CD4-positive, alpha-beta T cell treated with Interleukin-2 at 100 ng/mL for 4 hours (primary cell): ENCODE measurements at regions not wholly inside any gene's neighbourhood (a gene's known extent, or its start where the extent isn't known, plus 50 kb on each side); places are given as distances from the start of the nearest gene placed in this dataset.

Experiments
- DNase-seq: peaks from one replicate; pipeline ENCODE4 v3.0.0-alpha.2; 2020; ENCODE audit warnings: low spot score

DNA sequence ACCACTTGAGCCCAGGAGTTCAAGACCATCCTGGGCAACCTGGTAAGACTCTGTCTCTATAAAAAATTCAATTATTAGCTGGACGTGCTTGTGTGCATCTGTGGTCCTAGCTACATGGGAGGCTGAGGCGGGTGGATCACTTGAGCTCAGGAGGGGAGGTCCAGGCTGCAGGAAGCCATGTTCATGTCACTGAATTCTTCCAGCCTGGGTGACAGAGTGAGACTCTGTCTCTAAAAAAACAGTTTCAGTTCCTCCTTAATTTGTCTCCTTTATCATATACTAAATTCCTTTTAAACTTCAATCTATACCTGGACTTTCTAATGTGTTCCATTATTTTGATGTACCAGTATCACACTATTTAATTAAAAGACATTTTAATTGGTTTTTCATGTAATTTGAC, 422.2 kb upstream of the TLE4 start:
- no peak for DNase-seq

GRCh38 chr9:79151791-79152190, 420.0 kb upstream of the TLE4 start:
- no peak for DNase-seq

- DNase-seq = no peak
These were observed 419.5 kb upstream of the TLE4 start for GRCh38 chr9:79152306-79152705.

DNA sequence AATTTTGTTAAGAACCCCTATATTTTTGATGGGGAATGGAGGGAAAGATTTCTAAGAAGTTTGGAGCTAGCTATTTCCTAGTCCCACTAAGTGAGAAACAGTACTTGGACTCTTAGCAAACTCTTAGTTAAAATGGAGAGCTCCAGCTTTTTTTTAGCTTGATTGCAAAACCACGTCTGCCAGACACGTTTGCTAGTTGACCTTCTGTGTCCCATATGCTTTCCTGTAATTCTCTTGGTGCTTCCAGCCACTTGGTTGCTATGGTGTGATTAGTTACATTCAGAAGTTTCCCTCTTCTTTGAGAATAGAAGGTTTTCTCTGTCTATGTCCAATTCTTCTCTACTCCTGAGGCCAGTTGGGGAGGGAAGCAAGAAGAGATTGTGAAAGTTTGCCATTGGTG, 417.0 kb upstream of the TLE4 start:
- DNase-seq = no peak

DNA sequence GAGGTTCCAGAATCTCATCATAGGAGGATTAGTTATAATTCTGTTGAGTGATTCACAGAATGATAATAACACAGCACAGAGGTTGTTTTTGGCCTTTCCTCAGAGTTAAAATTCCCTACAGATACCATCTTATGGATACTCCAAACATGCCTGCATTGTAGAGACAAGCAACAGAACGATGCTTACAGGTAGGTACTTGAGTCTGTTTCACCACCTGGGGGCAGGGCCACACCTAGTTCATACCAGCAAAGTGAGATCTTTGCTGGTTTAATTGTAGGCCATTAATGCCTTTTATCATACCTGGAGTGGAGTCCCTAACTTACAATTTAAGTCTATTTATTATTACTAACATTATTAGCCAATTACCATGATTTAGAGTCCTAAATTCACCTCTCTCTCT, 416.5 kb upstream of the TLE4 start:
- no peak for DNase-seq

DNA sequence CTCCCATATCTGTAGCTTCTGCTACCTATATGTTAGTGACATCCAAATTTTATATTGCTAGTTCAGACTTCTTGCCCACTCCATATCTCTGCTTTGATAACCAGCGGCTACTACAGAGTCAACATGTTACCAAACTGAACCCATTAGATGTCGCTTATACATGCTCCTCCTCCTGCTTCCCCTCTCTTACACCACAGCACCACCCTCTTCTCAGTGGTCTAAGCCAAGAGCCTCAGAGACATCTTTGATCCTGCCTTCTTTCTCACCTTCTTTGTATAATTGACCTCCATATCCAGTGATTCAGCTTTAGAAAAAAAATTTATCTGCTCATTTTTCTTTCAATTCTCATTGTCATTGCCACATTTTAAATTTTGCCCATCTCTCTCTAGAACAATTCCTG, 408.2 kb upstream of the TLE4 start:
- DNase-seq = no peak

- no peak for DNase-seq
These were observed 407.4 kb upstream of the TLE4 start for GRCh38 chr9:79164406-79164805.

DNA sequence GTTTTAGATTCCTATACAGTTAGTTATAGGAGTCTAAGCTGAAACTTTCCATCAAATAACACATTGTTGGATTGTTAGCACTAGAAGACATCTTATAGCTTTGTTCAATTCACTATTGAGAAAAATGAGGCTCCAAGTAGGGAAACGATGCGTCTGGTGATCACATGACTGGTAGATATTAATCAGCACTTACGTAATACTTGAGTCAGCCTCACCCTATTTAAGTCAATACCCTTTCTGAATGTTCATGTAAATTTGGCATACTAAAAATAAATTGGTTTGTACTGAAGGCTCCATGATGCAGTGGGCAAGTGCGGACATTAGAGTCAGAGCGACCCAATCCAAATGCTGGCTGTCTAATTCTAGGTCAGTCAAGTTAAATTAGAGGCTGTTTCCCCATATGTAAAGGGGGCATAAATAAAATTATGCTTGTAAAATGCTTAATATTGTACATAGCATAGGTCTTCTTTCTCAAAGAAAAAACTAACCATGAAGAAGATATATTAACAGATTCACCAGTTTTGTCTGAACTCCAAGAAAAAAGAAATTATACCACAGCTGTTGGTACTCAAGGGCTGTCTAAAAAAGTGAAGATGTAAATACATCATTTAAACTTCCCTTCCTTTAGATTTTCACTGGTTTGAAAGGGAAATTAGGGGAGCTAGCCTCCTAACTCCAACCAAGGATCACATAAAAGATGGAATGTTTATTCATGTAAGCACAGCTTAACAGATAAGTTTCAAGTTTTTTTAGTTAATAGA, 406.6 kb upstream of the TLE4 start:
- no peak for DNase-seq

GRCh38 chr9:79166005-79166404, 405.8 kb upstream of the TLE4 start:
- DNase-seq = no peak

GRCh38 chr9:79170643-79171042, 401.1 kb upstream of the TLE4 start:
- DNase-seq = no peak

- no peak for DNase-seq
These were observed 397.8 kb upstream of the TLE4 start for GRCh38 chr9:79173932-79174331.

DNA sequence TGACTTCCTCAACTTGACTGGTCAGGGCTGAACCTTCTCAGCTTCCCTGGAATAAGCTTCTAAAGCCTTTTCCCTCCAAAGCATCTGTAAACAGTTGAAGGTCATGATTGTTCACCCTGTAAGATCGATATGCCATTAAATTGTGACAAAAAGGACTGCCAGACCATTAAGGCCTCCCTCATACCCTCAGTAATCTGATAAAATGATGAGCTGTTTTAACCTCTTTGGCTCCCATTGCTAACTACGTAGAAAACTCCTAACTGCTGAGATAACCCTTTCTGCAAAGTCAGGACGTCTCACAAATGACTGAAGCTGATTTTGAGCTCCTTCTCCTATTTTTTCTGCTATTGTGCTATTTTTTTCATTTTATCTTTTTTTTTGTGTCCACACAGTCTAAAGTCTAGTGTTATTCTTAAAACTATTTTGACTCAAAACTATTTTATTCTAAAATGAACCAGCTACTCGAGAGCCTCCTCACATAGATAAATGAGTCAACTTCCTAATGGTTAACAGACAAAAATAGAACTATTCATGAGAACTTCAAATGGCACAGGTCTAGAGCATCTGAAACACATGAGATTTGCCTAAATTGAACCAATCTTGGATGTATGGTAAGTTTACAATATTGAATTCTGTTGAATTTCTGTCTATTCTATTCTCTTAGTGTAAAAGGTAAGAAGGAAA, 395.6 kb upstream of the TLE4 start:
- DNase-seq = no peak

- DNase-seq = no peak
These were observed 386.9 kb upstream of the TLE4 start for GRCh38 chr9:79184831-79185230.

- DNase-seq = no peak
These were observed 385.9 kb upstream of the TLE4 start for GRCh38 chr9:79185866-79186265.

- no peak for DNase-seq
These were observed 382.2 kb upstream of the TLE4 start for GRCh38 chr9:79189511-79189924.

- no peak for DNase-seq
These were observed 378.8 kb upstream of the TLE4 start for GRCh38 chr9:79193001-79193400.

DNA sequence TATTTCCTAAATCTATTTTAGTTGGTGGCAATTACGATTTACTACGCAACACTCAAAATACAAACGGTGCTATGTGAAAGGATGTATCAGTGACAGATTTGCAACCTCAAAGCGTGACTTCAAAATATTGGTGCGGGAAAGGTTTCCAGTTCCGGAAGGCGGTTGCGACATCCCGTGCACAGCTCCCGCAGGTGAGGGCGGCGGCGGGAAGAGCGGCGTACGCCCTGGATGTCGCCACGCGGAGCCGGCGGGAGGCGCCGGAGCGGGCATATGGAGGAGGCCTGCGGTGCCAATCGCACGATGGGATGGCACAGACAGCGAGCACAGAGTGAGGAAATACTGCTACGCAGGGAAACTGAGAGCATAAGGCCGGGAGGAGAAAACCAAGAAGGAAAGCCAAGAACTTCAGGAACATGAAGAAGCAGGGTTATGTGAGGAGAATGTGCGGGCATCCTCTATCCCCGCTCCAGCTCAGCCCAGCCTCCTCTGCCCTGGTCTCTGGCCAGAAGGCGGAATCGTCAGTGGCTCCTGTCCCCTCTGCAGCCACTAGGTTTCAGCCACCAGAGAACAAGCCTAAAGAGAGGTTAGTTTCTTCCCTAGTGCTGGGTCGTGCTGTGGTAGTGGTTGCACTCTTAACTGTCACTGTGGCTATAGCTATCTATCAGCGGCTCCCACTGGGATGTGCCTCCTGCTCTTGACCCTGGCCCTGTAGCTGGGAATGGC, 378.1 kb upstream of the TLE4 start:
- DNase-seq = no peak

DNA sequence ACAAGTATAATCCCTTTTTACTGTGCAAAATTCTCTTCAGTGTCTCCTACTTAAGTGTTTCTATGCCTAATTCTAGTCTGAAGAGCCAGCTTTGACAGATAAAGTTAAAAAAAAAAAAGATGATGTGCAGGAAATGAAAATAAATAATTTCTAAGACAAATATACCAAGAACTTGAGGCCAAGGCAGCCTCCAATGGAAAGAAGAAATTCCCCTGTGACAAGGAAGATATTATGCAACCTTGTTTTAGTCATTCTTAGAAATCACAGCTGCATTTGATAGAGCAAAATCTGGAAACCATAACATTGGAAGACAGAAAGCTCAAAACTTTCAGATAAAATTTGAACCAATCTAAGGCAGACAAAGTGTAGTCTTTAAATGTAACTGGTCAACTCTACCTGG, 375.9 kb upstream of the TLE4 start:
- no peak for DNase-seq

DNA sequence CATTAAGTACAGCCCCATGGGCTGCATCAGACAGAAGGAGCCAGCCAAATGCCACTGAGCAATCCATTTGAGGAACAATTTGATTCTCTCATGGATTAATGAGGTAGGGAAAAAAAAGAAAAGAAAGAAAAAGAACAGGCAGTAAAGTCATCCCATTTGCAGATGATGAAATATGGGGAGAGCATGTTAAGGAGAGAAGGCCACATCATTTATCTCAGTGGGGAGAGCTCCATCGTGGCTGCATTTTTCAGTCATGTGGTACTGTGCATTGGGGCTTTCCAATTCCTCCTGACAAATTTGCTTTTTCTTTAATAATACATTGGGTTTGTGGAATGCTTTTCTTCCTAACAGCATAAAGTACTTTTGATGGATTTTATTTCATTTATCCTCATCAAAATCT, 375.2 kb upstream of the TLE4 start:
- DNase-seq = no peak

GRCh38 chr9:79200336-79200735, 371.4 kb upstream of the TLE4 start:
- DNase-seq = no peak

DNA sequence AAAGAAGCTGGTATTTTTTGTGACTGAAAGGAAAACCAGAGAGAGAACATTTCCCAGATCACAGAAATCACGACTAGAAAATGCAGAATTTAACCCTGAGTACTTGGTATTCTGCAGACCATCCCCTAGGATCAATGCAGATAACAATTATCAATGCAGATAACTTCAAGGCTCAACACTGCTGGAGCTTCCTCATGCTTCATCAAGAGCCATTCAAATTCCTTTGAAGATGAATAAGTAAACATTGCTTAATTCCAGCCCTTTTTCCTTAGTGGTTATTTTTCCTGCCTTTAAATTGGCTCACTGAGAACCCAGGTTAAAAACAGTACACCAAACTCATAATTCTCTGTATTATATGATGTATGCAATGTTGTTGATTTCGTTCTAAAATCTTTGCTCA, 370.1 kb upstream of the TLE4 start:
- no peak for DNase-seq

DNA sequence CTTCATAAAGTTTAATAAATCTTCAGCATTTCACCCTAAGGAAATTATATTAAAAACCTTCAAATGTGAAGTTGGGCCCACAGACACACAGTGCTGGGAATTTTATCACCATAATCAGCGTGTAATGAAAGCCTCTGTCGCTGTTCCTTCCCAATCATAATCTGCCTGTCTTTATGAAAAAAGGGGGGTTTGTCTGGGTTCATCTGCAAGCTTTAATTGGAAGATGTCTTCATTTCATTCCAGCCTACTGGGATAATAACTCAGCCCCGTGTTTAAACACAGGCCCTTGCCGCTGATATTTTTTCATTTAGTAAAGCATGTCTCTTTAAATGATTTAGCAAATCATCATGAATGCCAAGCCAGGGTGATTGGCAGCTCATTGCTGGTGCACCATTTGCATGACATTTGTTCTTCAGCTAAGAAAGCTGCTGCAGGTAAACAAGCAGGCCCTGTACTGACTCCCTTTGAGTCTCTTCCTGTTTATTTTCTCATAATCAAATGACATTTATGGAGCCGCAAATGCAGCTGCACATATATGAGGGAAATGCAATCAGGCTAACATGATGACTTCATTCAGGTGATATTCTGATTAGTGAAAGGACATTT, 362.9 kb upstream of the TLE4 start:
- DNase-seq = no peak
